Naive B cell (primary cell): ENCODE measurements at regions not wholly inside any gene's neighbourhood (a gene's known extent, or its start where the extent isn't known, plus 50 kb on each side); places are given as distances from the start of the nearest gene placed in this dataset.

Source experiments
- ATAC-seq, 2 donors: fragments of 150-1000 bp; cut with Tn5 transposase; 2 replicates each; pipeline ENCODE4 v1.10.0; 2021; ENCODE audit warnings: low read depth in 2 of 2, mild to moderate bottlenecking in 2 of 2, moderate library complexity in 2 of 2
- DNase-seq: peaks from one replicate; pipeline ENCODE4 v3.0.0; 2022
- H3K27ac Mint-ChIP-seq, 6 donors: one replicate each; pipeline ENCODE4 v1.8.0; 2020 to 2022; ENCODE audit warnings: mild to moderate bottlenecking in 6 of 6, mixed read lengths in 6 of 6, moderate library complexity in 5 of 6, inconsistent platforms in 2 of 6
- H3K27me3 Mint-ChIP-seq, 3 donors: one replicate each; pipeline ENCODE4 v1.8.0; 2021 to 2022; ENCODE audit warnings: mixed read lengths in 3 of 3, mild to moderate bottlenecking in 1 of 3
- H3K36me3 Mint-ChIP-seq, 2 donors: one replicate each; pipeline ENCODE4 v1.8.0; 2020 to 2022; ENCODE audit warnings: mixed read lengths in 2 of 2, inconsistent platforms in 1 of 2, mild to moderate bottlenecking in 1 of 2
- H3K4me1 Mint-ChIP-seq, 3 donors: one replicate each; pipeline ENCODE4 v1.8.0; 2020 to 2022; ENCODE audit warnings: mixed read lengths in 3 of 3, inconsistent platforms in 1 of 3, mild to moderate bottlenecking in 1 of 3, moderate library complexity in 1 of 3
- H3K4me3 Mint-ChIP-seq, 8 donors: one replicate each; pipeline ENCODE4 v1.8.0; 2020 to 2022; ENCODE audit warnings: mild to moderate bottlenecking in 8 of 8, mixed read lengths in 8 of 8, moderate library complexity in 8 of 8, inconsistent platforms in 2 of 8
- H3K9me3 Mint-ChIP-seq, 7 donors: one replicate each; pipeline ENCODE4 v1.8.0; 2020 to 2022; ENCODE audit warnings: mixed read lengths in 7 of 7, mild to moderate bottlenecking in 5 of 7, inconsistent platforms in 2 of 7, moderate library complexity in 1 of 7

- no peak for ATAC-seq
- no peak overlapping the region for H3K4me3 Mint-ChIP-seq
Observed at GRCh38 chr14:31963587-31963986, 113.5 kb upstream of the ARHGAP5 start.

GRCh38 chr14:31964490-31964889 is 112.6 kb upstream of the ARHGAP5 start:
- no peak overlapping the region for H3K4me3 Mint-ChIP-seq
- peaks cover 5 to 13% (median 9%) of the 10 kb centered on the region in 3 donors for H3K4me1 Mint-ChIP-seq
- H3K27me3 Mint-ChIP-seq: peaks cover 0 to 7% (median 0%) of the 10 kb centered on the region in 3 donors
- no peak for ATAC-seq
- H3K27ac Mint-ChIP-seq: no peak overlapping the region
- H3K36me3 Mint-ChIP-seq: peaks cover 0 to 7% of the 10 kb centered on the region in 2 donors
- H3K9me3 Mint-ChIP-seq: peaks cover 0 to 12% (median 4%) of the 10 kb centered on the region in 7 donors
- DNase-seq: no peak

More at GRCh38 chr14:31963587-31963986, 113.5 kb upstream of the ARHGAP5 start:
- H3K36me3 Mint-ChIP-seq: peaks cover 0 to 7% of the 10 kb centered on the region in 2 donors
- peaks cover 2 to 7% (median 4%) of the 10 kb centered on the region in 3 donors for H3K4me1 Mint-ChIP-seq
- peaks cover 0 to 9% (median 4%) of the 10 kb centered on the region in 7 donors for H3K9me3 Mint-ChIP-seq
- DNase-seq: no peak
- peaks cover 0 to 7% (median 0%) of the 10 kb centered on the region in 3 donors for H3K27me3 Mint-ChIP-seq
- no peak overlapping the region for H3K27ac Mint-ChIP-seq

- peak overlapping the region in 1 of 8 donors; percentile 52 for H3K4me3 Mint-ChIP-seq
- H3K27me3 Mint-ChIP-seq: peaks cover 0 to 7% (median 0%) of the 10 kb centered on the region in 3 donors
- DNase-seq: no peak
Observed at GRCh38 chr14:31965071-31965734, 111.9 kb upstream of the ARHGAP5 start.

GRCh38 chr14:31965735-31966598 is 111.1 kb upstream of the ARHGAP5 start:
- ATAC-seq (no peak), DNase-seq (no peak)
- H3K36me3 Mint-ChIP-seq: no peaks in the 10 kb centered on the region
- H3K4me1 Mint-ChIP-seq: peaks cover 5 to 13% (median 9%) of the 10 kb centered on the region in 3 donors
- peaks cover 0 to 7% (median 0%) of the 10 kb centered on the region in 3 donors for H3K27me3 Mint-ChIP-seq
- no peak overlapping the region for H3K27ac Mint-ChIP-seq
- H3K9me3 Mint-ChIP-seq: peaks cover 0 to 18% (median 2%) of the 10 kb centered on the region in 7 donors
- H3K4me3 Mint-ChIP-seq: no peak overlapping the region

More at GRCh38 chr14:31965071-31965734, 111.9 kb upstream of the ARHGAP5 start:
- no peak for ATAC-seq
- peaks cover 5 to 13% (median 9%) of the 10 kb centered on the region in 3 donors for H3K4me1 Mint-ChIP-seq
- H3K27ac Mint-ChIP-seq: no peak overlapping the region
- peaks cover 0 to 7% of the 10 kb centered on the region in 2 donors for H3K36me3 Mint-ChIP-seq
- peaks cover 0 to 16% (median 4%) of the 10 kb centered on the region in 7 donors for H3K9me3 Mint-ChIP-seq

GRCh38 chr14:31966896-31967668 is 110.0 kb upstream of the ARHGAP5 start:
- Mint-ChIP-seq H3K36me3 (no peaks in the 10 kb centered on the region), H3K27me3 (no peaks in the 10 kb centered on the region), H3K4me1 (peaks cover 5 to 13% (median 9%) of the 10 kb centered on the region in 3 donors), H3K4me3 (no peak overlapping the region), H3K27ac (no peak overlapping the region), H3K9me3 (peaks cover 0 to 29% (median 6%) of the 10 kb centered on the region in 7 donors)
- ATAC-seq: no peak
- DNase-seq: no peak

GRCh38 chr14:31967669-31967975 is 109.5 kb upstream of the ARHGAP5 start:
- ATAC-seq (no peak), DNase-seq (no peak)
- Mint-ChIP-seq H3K4me1 (peaks cover 5 to 13% (median 9%) of the 10 kb centered on the region in 3 donors), H3K27ac (peak overlapping the region in 1 of 6 donors; percentile 49), H3K4me3 (no peak overlapping the region), H3K9me3 (peaks cover 0 to 31% (median 6%) of the 10 kb centered on the region in 7 donors), H3K27me3 (no peaks in the 10 kb centered on the region), H3K36me3 (no peaks in the 10 kb centered on the region)

- no peaks in the 10 kb centered on the region for H3K36me3 Mint-ChIP-seq
- DNase-seq: no peak
- no peak for ATAC-seq
- H3K27ac Mint-ChIP-seq: peak overlapping the region in 1 of 6 donors; percentile 53
- no peaks in the 10 kb centered on the region for H3K27me3 Mint-ChIP-seq
- H3K9me3 Mint-ChIP-seq: peaks cover 0 to 37% (median 6%) of the 10 kb centered on the region in 7 donors
- peaks cover 5 to 13% (median 9%) of the 10 kb centered on the region in 3 donors for H3K4me1 Mint-ChIP-seq
- peak overlapping the region in 1 of 8 donors; percentile 20 for H3K4me3 Mint-ChIP-seq
Observed at GRCh38 chr14:31968107-31968810, 108.8 kb upstream of the ARHGAP5 start.

GRCh38 chr14:31968956-31969698 is 108.0 kb upstream of the ARHGAP5 start:
- no peak for DNase-seq
- peaks cover 5 to 13% (median 9%) of the 10 kb centered on the region in 3 donors for H3K4me1 Mint-ChIP-seq
- H3K9me3 Mint-ChIP-seq: peaks cover 0 to 40% (median 7%) of the 10 kb centered on the region in 7 donors

GRCh38 chr14:31969699-31970240 is 107.3 kb upstream of the ARHGAP5 start:
- Mint-ChIP-seq H3K4me3 (no peak overlapping the region), H3K27ac (no peak overlapping the region), H3K36me3 (peaks cover 0 to 9% of the 10 kb centered on the region in 2 donors), H3K9me3 (peaks cover 0 to 43% (median 9%) of the 10 kb centered on the region in 7 donors), H3K4me1 (peaks cover 5 to 13% (median 9%) of the 10 kb centered on the region in 3 donors), H3K27me3 (no peaks in the 10 kb centered on the region)
- DNase-seq (no peak), ATAC-seq (no peak)

More at GRCh38 chr14:31968956-31969698, 108.0 kb upstream of the ARHGAP5 start:
- H3K36me3 Mint-ChIP-seq: peaks cover 0 to 5% of the 10 kb centered on the region in 2 donors
- no peak for ATAC-seq
- H3K27ac Mint-ChIP-seq: peak overlapping the region in 1 of 6 donors; percentile 46
- no peaks in the 10 kb centered on the region for H3K27me3 Mint-ChIP-seq
- H3K4me3 Mint-ChIP-seq: no peak overlapping the region

GRCh38 chr14:31970744-31971143 is 106.4 kb upstream of the ARHGAP5 start:
- H3K4me1 Mint-ChIP-seq: peaks cover 5 to 9% (median 9%) of the 10 kb centered on the region in 3 donors
- H3K9me3 Mint-ChIP-seq: peaks cover 2 to 46% (median 10%) of the 10 kb centered on the region in 7 donors
- H3K36me3 Mint-ChIP-seq: peaks cover 0 to 13% of the 10 kb centered on the region in 2 donors
- ATAC-seq (no peak), DNase-seq (no peak)
- H3K27ac Mint-ChIP-seq: no peak overlapping the region
- peaks cover 0 to 3% (median 0%) of the 10 kb centered on the region in 3 donors for H3K27me3 Mint-ChIP-seq
- no peak overlapping the region for H3K4me3 Mint-ChIP-seq

GRCh38 chr14:31971612-31972011 is 105.5 kb upstream of the ARHGAP5 start:
- Mint-ChIP-seq H3K4me1 (peaks cover 5 to 9% (median 9%) of the 10 kb centered on the region in 3 donors), H3K9me3 (peaks cover 4 to 49% (median 12%) of the 10 kb centered on the region in 7 donors), H3K27ac (no peak overlapping the region), H3K36me3 (peaks cover 0 to 17% of the 10 kb centered on the region in 2 donors), H3K4me3 (no peak overlapping the region), H3K27me3 (peaks cover 0 to 5% (median 0%) of the 10 kb centered on the region in 3 donors)
- no peak for DNase-seq
- ATAC-seq: no peak
